GM23338 (cell line): ENCODE measurements at regions not wholly inside any gene's neighbourhood (a gene's known extent, or its start where the extent isn't known, plus 50 kb on each side); places are given as distances from the start of the nearest gene placed in this dataset.

Experiments used
- ATAC-seq: fragments of 200-7000 bp; cut with Tn5 transposase; 3 replicates; pipeline ENCODE4 v1.9.1; 2020
- DNase-seq: peaks from one replicate; pipeline ENCODE4 v3.0.0-alpha.2; 2015; ENCODE audit warnings: low spot score
- H2AFZ ChIP-seq: fragments of 200-600 bp; sonication (generic); 2 replicates; pipeline ENCODE4 v1.8.0; 2016; ENCODE audit warnings: antibody characterized with exemption, mild to moderate bottlenecking, moderate library complexity
- H3F3A ChIP-seq: fragments of 200-600 bp; sonication (generic); replicated peaks from 2 replicates; pipeline ENCODE4 v1.8.0; 2017; ENCODE audit warnings: antibody characterized with exemption, mixed run types, low read depth
- H3K27ac ChIP-seq: fragments of 200-600 bp; sonication (generic); 2 replicates; pipeline ENCODE4 v1.6.1; 2016; ENCODE audit warnings: low read depth
- H3K27me3 ChIP-seq: fragments of 200-600 bp; sonication (generic); 2 replicates; pipeline ENCODE4 v1.8.0; 2016; ENCODE audit warnings: mild to moderate bottlenecking, mixed run types, moderate library complexity; ENCODE audit not compliant: insufficient read depth
- H3K36me3 ChIP-seq: fragments of 200-600 bp; sonication (generic); 2 replicates; pipeline ENCODE4 v1.8.0; 2016; ENCODE audit warnings: mild to moderate bottlenecking; ENCODE audit not compliant: insufficient read depth
- H3K4me1 ChIP-seq: fragments of 200-600 bp; sonication (generic); 2 replicates; pipeline ENCODE4 v1.8.0; 2016; ENCODE audit warnings: mild to moderate bottlenecking, moderate library complexity; ENCODE audit not compliant: insufficient read depth
- H3K4me2 ChIP-seq: fragments of 200-600 bp; sonication (generic); 2 replicates; pipeline ENCODE4 v1.7.1; 2017; ENCODE audit warnings: mixed run types
- H3K4me3 ChIP-seq: fragments of 200-600 bp; sonication (generic); 2 replicates; pipeline ENCODE4 v1.6.1; 2016; ENCODE audit warnings: mixed run types
- H3K79me2 ChIP-seq: fragments of 200-600 bp; sonication (generic); replicated peaks from 2 replicates; pipeline ENCODE4 v1.8.0; 2017; ENCODE audit warnings: mild to moderate bottlenecking; ENCODE audit not compliant: insufficient read depth
- H3K9me2 ChIP-seq: fragments of 200-600 bp; sonication (generic); 2 replicates; pipeline ENCODE4 v1.8.0; 2017; ENCODE audit not compliant: insufficient read depth
- H4K20me1 ChIP-seq: fragments of 200-600 bp; sonication (generic); replicated peaks from 2 replicates; pipeline ENCODE4 v1.8.0; 2017; ENCODE audit warnings: mild to moderate bottlenecking; ENCODE audit not compliant: insufficient read depth
- H3K27ac Mint-ChIP-seq: 2 replicates; pipeline ENCODE4 v1.8.0; 2020; ENCODE audit warnings: inconsistent platforms, mild to moderate bottlenecking, moderate library complexity, mixed read lengths
- H3K27me3 Mint-ChIP-seq: 3 replicates; pipeline ENCODE4 v1.8.0; 2022; ENCODE audit warnings: low read depth, mild to moderate bottlenecking, moderate library complexity, mixed read lengths, inconsistent platforms; ENCODE audit not compliant: insufficient read depth, poor library complexity
- H3K36me3 Mint-ChIP-seq: 3 replicates; pipeline ENCODE4 v1.8.0; 2021; ENCODE audit warnings: low read depth, mild to moderate bottlenecking, inconsistent platforms, moderate library complexity, mixed read lengths
- H3K4me1 Mint-ChIP-seq: 3 replicates; pipeline ENCODE4 v1.8.0; 2020; ENCODE audit warnings: mild to moderate bottlenecking, inconsistent platforms, mixed read lengths
- H3K4me3 Mint-ChIP-seq: 3 replicates; pipeline ENCODE4 v1.8.0; 2021; ENCODE audit warnings: moderate library complexity, mild to moderate bottlenecking, inconsistent platforms, mixed read lengths
- H3K9me3 Mint-ChIP-seq: 3 replicates; pipeline ENCODE4 v1.8.0; 2020; ENCODE audit warnings: moderate library complexity, mild to moderate bottlenecking, inconsistent platforms, mixed read lengths
- CREB1 ChIP-seq: fragments of 250-450 bp; sonication (Bioruptor Pico); IDR thresholded peaks from 2 replicates; pipeline ENCODE4 v1.5.0; 2020; ENCODE audit warnings: low read depth, mild to moderate bottlenecking, moderate library complexity
- EZH2 ChIP-seq: fragments of 200-600 bp; sonication (generic); IDR thresholded peaks from one replicate; pipeline ENCODE4 v1.8.0; 2017; ENCODE audit warnings: antibody characterized with exemption, mild to moderate bottlenecking, low read depth; ENCODE audit not compliant: unreplicated experiment
- NANOG ChIP-seq: IDR thresholded peaks from 2 replicates; pipeline ENCODE4 v1.6.1; 2016; ENCODE audit warnings: antibody characterized with exemption, borderline replicate concordance
- POLR2AphosphoS5 ChIP-seq: IDR thresholded peaks from 2 replicates; pipeline ENCODE4 v1.6.1; 2016; ENCODE audit warnings: antibody characterized with exemption, low read depth
- STAT1 ChIP-seq: IDR thresholded peaks from one replicate; pipeline ENCODE4 v1.6.1; 2016; ENCODE audit warnings: antibody characterized with exemption; ENCODE audit not compliant: unreplicated experiment
- ZNF114 ChIP-seq: fragments of 250-450 bp; sonication (Bioruptor Pico); IDR thresholded peaks from 2 replicates; pipeline ENCODE4 v1.5.0; 2020; ENCODE audit warnings: mild to moderate bottlenecking, moderate library complexity
- ZNF331 ChIP-seq: fragments of 250-450 bp; sonication (Bioruptor Pico); IDR thresholded peaks from 2 replicates; pipeline ENCODE4 v1.5.0; 2020; ENCODE audit warnings: low read depth, mild to moderate bottlenecking, moderate library complexity
- TF ChIP-seq, protein P1 (sequence below), 2 experiments: fragments of 200-600 bp in 1 of 2; sonication (generic) in 1 of 2; conservative IDR thresholded peaks; 2 replicates each; pipeline versions ENCODE4 v1.5.1 to v1.6.1; 2016 to 2017; ENCODE audit warnings: antibody characterized with exemption in 2 of 2, low read depth in 2 of 2, mild to moderate bottlenecking in 2 of 2, moderate library complexity in 1 of 2
- TF ChIP-seq, protein P2 (sequence below): IDR thresholded peaks from one replicate; pipeline ENCODE4 v1.6.1; 2018; ENCODE audit warnings: antibody characterized with exemption; ENCODE audit not compliant: unreplicated experiment
- TF ChIP-seq, protein P3 (sequence below): fragments of 250-450 bp; sonication (Bioruptor Pico); IDR thresholded peaks from 2 replicates; pipeline ENCODE4 v1.5.0; 2020; ENCODE audit warnings: mild to moderate bottlenecking, moderate library complexity

DNA sequence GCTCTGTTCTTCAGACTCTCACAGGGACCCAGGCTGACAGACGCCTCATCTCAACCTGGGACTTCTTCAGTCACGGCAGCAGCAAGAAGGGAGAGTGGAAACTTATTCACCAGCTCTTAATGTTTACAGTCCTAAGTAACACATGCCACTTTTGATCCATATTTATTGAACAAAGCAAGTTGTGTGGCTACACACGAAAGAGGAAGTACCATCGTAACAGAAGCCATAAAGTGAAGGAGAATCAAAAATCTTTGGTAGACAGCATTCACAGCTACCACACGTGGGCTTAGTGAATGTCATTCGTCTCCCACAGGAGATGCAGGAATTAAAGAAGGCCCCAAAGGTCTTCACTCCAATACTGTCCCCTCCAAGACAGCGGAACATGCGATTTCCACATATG lies 582.6 kb downstream of the CETN3 start (continued):
- TF ChIP-seq, protein P1, sequence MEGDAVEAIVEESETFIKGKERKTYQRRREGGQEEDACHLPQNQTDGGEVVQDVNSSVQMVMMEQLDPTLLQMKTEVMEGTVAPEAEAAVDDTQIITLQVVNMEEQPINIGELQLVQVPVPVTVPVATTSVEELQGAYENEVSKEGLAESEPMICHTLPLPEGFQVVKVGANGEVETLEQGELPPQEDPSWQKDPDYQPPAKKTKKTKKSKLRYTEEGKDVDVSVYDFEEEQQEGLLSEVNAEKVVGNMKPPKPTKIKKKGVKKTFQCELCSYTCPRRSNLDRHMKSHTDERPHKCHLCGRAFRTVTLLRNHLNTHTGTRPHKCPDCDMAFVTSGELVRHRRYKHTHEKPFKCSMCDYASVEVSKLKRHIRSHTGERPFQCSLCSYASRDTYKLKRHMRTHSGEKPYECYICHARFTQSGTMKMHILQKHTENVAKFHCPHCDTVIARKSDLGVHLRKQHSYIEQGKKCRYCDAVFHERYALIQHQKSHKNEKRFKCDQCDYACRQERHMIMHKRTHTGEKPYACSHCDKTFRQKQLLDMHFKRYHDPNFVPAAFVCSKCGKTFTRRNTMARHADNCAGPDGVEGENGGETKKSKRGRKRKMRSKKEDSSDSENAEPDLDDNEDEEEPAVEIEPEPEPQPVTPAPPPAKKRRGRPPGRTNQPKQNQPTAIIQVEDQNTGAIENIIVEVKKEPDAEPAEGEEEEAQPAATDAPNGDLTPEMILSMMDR (conservative IDR thresholded peaks at IDR 0.05; ENCODE audit: low read depth in 2 of 2) = no peak
- TF ChIP-seq ZNF114 (CRISPR knock-in tag) (no peak), EZH2 (no peak), POLR2AphosphoS5 (no peak), ZNF331 (CRISPR knock-in tag) (no peak)

DNA sequence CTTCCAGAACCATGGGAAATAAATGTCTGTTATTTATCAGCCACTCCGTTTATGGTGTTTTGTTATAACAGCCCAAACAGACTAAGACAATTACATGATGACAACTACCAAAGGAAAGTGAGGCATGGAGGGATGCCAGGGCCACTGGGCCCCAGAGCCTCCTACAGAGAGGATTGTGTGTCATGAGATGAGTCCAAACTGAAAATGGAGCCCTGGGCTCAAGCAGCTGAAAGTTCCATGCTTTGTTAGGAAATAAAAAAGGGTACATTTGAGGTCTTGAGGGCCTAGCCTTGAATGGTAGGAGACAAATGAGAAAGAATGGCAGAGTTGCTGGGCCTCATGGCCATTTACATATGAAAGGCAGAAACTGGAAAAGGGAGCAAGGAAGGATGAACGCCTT lies 586.5 kb downstream of the CETN3 start:
- DNase-seq (no peak), ATAC-seq (no peak)
- Mint-ChIP-seq H3K27me3 (no peaks in the 10 kb centered on the region), H3K4me3 (no peak overlapping the region), H3K4me1 (peaks cover 7% of the 10 kb centered on the region), H3K36me3 (no peaks in the 10 kb centered on the region), H3K9me3 (no peaks in the 10 kb centered on the region; the same call in 2 of the 3 replicates), H3K27ac (no peak overlapping the region)
- Histone ChIP-seq H3K9me2 (peaks cover 3% of the 10 kb centered on the region), H3K27me3 (no peaks in the 10 kb centered on the region), H3K79me2 (no peaks in the 10 kb centered on the region), H3F3A (no peaks in the 10 kb centered on the region), H4K20me1 (no peaks in the 10 kb centered on the region), H3K4me2 (0 out of 2 replicates have a peak overlapping the region, but pooled peaks have one; percentile 52), H3K27ac (no peak overlapping the region), H3K4me3 (no peak overlapping the region), H3K4me1 (peaks cover 7% of the 10 kb centered on the region; the same call in 1 of the 2 replicates), H3K36me3 (no peaks in the 10 kb centered on the region), H2AFZ (peak overlapping the region; percentile 52; the same call in 1 of the 2 replicates)
- no peak for TF ChIP-seq CREB1 (CRISPR knock-in tag)
- no peak for TF ChIP-seq STAT1
- TF ChIP-seq, protein P1 (conservative IDR thresholded peaks at IDR 0.05; ENCODE audit: low read depth in 2 of 2) = no peak
- TF ChIP-seq POLR2AphosphoS5 = no peak
- TF ChIP-seq, protein P2, sequence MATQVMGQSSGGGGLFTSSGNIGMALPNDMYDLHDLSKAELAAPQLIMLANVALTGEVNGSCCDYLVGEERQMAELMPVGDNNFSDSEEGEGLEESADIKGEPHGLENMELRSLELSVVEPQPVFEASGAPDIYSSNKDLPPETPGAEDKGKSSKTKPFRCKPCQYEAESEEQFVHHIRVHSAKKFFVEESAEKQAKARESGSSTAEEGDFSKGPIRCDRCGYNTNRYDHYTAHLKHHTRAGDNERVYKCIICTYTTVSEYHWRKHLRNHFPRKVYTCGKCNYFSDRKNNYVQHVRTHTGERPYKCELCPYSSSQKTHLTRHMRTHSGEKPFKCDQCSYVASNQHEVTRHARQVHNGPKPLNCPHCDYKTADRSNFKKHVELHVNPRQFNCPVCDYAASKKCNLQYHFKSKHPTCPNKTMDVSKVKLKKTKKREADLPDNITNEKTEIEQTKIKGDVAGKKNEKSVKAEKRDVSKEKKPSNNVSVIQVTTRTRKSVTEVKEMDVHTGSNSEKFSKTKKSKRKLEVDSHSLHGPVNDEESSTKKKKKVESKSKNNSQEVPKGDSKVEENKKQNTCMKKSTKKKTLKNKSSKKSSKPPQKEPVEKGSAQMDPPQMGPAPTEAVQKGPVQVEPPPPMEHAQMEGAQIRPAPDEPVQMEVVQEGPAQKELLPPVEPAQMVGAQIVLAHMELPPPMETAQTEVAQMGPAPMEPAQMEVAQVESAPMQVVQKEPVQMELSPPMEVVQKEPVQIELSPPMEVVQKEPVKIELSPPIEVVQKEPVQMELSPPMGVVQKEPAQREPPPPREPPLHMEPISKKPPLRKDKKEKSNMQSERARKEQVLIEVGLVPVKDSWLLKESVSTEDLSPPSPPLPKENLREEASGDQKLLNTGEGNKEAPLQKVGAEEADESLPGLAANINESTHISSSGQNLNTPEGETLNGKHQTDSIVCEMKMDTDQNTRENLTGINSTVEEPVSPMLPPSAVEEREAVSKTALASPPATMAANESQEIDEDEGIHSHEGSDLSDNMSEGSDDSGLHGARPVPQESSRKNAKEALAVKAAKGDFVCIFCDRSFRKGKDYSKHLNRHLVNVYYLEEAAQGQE = no peak
- TF ChIP-seq, protein P3, sequence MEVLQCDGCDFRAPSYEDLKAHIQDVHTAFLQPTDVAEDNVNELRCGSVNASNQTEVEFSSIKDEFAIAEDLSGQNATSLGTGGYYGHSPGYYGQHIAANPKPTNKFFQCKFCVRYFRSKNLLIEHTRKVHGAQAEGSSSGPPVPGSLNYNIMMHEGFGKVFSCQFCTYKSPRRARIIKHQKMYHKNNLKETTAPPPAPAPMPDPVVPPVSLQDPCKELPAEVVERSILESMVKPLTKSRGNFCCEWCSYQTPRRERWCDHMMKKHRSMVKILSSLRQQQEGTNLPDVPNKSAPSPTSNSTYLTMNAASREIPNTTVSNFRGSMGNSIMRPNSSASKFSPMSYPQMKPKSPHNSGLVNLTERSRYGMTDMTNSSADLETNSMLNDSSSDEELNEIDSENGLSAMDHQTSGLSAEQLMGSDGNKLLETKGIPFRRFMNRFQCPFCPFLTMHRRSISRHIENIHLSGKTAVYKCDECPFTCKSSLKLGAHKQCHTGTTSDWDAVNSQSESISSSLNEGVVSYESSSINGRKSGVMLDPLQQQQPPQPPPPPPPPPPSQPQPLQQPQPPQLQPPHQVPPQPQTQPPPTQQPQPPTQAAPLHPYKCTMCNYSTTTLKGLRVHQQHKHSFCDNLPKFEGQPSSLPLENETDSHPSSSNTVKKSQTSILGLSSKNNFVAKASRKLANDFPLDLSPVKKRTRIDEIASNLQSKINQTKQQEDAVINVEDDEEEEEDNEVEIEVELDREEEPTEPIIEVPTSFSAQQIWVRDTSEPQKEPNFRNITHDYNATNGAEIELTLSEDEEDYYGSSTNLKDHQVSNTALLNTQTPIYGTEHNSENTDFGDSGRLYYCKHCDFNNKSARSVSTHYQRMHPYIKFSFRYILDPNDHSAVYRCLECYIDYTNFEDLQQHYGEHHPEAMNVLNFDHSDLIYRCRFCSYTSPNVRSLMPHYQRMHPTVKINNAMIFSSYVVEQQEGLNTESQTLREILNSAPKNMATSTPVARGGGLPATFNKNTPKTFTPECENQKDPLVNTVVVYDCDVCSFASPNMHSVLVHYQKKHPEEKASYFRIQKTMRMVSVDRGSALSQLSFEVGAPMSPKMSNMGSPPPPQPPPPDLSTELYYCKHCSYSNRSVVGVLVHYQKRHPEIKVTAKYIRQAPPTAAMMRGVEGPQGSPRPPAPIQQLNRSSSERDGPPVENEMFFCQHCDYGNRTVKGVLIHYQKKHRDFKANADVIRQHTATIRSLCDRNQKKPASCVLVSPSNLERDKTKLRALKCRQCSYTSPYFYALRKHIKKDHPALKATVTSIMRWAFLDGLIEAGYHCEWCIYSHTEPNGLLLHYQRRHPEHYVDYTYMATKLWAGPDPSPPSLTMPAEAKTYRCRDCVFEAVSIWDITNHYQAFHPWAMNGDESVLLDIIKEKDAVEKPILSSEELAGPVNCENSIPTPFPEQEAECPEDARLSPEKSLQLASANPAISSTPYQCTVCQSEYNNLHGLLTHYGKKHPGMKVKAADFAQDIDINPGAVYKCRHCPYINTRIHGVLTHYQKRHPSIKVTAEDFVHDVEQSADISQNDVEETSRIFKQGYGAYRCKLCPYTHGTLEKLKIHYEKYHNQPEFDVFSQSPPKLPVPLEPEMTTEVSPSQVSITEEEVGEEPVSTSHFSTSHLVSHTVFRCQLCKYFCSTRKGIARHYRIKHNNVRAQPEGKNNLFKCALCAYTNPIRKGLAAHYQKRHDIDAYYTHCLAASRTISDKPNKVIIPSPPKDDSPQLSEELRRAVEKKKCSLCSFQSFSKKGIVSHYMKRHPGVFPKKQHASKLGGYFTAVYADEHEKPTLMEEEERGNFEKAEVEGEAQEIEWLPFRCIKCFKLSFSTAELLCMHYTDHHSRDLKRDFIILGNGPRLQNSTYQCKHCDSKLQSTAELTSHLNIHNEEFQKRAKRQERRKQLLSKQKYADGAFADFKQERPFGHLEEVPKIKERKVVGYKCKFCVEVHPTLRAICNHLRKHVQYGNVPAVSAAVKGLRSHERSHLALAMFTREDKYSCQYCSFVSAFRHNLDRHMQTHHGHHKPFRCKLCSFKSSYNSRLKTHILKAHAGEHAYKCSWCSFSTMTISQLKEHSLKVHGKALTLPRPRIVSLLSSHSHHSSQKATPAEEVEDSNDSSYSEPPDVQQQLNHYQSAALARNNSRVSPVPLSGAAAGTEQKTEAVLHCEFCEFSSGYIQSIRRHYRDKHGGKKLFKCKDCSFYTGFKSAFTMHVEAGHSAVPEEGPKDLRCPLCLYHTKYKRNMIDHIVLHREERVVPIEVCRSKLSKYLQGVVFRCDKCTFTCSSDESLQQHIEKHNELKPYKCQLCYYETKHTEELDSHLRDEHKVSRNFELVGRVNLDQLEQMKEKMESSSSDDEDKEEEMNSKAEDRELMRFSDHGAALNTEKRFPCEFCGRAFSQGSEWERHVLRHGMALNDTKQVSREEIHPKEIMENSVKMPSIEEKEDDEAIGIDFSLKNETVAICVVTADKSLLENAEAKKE (CRISPR knock-in tag) = no peak
- TF ChIP-seq NANOG = no peak
- no peak for TF ChIP-seq EZH2
- TF ChIP-seq ZNF114 (CRISPR knock-in tag) = no peak
